Stimulated activated CD4-positive, alpha-beta T cell treated with anti-CD3 and anti-CD28 coated beads, Interleukin-2, amount 100 ng/mL, for 48 hours (primary cell): ENCODE measurements at regions not wholly inside any gene's neighbourhood (a gene's known extent, or its start where the extent isn't known, plus 50 kb on each side); places are given as distances from the start of the nearest gene placed in this dataset.

ENCODE experiments used
- DNase-seq, 2 donors: peaks; one replicate each; pipeline ENCODE4 v3.0.0-alpha.2; 2020

DNA sequence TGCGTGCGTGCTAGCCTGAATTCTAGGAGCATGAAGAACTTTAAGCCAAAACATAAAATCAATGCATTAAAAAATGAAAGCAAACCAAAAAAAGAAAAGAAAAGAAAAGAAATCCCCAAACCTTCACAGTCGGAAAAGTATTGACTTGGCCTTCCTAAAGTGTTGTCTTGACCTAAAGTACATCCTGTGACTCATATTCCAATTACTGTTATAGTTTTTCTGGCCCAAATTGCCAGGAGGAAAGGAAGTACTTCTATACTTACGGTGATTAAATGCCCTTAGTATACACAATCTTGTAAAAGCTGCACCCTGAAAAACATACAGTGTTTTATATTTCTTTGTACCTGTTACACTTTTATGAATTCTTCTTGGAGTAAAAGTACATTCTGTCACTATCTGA is 512.8 kb downstream of the ANKRD50 start:
- DNase-seq = no peak

DNA sequence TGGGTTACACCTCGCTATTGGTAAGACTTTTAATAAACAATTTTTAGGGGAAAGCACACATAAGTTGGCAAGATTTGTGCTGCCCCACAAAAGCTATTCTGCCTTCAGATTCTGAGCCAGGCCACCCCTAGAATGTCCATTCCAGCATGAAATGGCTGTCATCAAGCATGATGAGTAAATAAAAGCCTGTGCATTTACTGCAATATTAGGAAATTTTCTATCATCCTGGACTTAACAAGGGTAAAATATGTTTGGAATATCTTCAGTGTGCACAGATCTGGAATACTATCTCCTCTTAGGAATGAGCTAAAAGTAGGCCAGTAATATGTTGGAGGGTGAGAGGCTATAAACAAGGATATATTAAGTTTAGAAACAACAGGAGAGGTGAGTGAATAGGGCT is 510.9 kb downstream of the ANKRD50 start:
- DNase-seq = no peak

DNA sequence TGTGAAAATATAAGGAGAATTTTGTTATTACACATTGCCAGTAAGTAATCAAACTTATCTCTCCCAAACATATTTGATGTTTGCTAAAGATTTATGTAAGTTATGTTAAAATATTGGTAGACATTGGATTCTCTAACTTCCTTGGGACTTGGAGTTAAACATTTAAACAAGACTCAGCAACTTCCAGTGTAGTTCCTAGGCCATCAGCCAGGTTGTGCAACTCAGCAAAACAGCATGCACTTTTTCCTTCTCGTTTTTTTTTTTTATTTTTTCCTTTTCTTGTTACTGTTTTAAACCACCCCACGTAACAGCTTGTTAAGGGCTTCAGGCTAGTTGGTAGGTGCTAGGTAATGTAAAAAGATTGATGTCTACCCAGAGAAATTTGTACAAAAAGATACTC is 510.4 kb downstream of the ANKRD50 start:
- DNase-seq = no peak

DNA sequence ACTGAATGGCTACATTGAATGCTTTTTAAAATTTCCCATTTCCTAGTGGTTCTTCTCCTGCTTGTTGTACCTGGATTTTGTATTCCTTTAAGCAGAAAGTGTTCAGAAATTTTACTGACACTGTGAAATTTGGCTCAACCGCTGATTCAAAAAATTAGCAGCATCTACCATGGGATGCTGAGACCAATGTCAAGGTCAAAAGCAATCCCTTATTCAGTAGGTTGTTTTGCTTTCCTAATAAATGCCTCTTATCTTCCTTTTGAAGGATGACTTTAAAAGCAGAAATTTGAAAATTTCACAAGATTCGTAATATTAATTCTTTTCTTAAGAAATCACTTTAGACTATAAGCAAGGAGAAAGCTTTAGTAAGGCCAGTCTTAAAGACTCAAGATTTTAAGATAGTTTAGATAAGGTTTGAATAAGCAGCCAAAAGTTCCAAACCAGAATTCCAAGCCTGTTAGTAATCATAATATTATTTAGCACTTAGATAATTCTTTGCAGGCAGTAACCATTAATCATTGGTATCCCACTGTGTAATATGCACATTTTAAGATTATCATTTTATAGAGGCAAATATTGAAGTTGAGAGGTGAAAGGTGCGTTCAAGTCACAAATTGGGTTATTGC is 508.8 kb downstream of the ANKRD50 start:
- no peak for DNase-seq

DNA sequence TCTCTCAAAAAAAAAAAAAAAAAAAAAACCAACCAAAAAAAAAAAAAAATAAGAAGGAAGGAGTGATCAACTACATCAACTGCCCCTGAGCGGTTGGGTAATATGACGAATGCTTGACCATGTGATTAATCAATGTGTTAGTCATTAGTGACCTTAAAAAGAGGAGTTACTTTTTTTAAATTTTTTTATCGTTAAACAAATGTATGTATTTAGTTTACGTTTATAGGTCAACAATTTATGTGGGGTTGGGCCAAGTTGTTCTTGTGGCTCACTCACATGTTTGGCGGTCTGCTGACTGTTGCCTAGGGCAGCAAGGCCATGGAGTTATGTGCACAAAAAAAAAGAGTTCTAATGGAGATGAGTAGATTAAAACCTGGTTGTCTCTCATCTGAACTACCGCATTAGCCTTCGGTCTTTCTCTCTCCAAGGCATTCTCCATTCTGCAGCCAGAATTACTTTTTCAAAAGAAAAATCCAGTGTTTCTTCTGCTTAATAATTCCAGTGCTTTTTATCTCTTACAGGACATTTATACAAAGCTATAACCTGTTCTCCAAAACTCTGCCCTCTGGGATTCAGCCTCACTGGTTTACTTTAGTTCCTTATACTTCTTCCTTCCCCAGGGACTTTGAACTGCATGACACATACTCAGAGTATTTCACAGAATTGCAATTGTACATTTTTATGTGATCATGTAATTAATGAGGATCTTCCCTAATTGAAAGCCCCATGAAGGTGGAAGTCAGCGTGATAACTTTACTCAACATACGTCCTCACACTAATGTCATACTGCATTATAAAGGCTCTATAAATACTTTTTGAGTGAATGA is 505.5 kb downstream of the ANKRD50 start:
- no peak for DNase-seq

DNA sequence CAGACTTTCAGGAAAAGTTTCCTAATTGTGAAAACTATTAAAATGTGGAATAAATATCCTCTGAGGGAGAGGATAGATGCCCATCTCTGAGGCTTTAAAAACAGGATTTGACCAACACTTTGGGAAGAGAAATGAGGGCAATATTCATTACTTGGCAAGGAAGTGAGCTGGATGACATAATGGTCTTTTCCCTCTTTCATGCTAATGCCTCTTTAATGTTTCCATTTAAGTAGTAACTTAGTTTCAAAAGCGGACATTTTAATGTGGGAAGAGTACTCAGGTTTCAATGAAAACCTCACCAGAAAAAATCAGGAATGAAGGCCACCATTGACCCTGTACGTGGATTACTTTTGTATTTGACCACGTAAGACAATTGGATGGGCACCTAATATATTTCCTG is 503.3 kb downstream of the ANKRD50 start:
- no peak for DNase-seq

DNA sequence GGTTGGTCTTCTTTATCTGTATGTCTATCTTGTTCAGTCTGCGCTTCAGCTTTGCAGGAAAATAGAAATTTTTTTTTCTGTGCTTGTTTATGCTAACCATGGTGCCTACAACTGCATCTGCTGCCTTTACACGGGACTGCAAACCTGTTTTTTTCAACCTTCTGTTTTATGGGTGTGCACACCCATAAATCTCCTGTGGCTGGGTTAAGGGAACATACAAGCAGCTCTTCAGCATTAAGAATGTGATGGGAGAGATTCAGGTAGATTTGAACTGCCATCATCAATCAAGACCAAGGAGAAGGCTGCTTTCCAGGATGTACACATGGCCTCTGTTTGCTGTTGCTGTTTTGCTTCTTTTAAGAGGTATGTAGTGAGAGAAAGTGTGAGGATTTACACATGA is 502.9 kb downstream of the ANKRD50 start:
- DNase-seq = no peak

DNA sequence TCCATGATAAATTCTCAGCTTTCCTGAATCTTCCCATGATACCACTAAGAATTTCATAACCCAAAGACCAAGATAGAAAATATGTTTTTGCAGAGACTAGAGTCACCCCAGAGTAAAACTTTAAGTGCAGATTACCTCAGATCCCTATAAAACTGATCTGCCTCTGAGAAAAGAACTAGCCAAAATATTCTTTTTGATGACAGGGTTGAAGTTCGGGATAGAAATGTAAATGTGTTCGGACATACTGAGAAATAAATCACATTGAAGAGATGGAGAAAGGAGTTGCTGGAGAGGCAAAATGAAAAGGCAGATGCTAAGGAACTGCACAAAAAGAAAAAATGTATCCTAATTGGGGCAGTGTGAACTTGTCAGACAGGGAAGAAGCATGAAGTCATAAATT is 501.8 kb downstream of the ANKRD50 start:
- no peak for DNase-seq

DNA sequence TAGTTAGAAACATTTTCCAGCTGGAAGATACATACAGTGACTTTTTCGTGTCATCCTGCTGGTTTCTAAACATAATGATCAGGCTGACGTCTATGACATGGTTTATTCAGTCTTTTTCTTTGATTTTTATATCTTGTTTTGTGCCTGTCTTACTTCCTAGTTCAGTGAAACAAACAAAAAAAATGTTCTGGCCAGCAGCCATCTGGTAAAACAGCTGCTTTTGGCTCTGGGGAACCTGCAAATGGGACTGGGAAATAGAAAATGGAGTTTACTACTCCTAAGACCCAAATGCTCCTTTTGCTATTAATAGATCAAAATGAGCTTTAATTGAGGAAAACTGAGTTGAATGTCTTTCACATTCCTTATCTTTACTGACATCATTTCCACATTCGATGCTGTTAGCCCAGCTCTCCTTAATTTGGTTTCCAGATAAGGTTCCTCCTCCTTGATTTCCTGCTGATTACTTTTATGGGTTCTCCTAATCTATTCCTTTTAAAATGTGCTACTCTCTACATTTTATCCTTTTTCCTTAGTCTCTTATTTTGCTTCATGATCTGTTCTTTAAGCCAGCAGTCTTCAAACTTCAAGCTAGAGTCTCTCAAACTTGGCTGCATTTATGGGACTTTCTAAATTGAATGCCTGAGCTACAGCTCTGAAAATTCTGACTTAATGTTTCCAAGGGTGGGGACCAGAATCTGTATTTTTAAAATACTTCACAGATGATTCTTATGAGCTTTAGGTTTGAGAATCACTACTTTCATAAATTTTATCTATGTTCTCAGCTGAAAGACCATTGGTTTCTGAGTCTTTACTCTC is 499.5 kb downstream of the ANKRD50 start:
- DNase-seq = no peak

DNA sequence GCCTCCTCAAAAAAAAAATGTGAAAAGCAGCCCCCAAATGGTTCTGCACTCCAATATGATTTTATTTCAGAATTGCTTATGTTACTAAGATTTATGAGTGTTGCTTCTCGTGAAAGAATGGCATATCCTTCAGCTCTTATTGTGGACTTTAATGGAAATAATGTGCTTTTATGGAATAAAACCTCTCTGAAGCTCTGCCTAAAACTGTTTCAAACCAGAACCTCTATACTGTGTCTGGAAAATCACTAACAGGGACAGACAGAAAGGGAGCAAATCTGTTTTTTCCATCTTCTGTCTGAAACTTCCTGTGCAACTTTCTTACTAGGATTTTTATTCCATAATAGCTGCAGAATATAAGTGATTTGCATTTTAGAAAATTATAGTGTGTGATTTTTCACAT is 493.1 kb downstream of the ANKRD50 start:
- no peak for DNase-seq

DNA sequence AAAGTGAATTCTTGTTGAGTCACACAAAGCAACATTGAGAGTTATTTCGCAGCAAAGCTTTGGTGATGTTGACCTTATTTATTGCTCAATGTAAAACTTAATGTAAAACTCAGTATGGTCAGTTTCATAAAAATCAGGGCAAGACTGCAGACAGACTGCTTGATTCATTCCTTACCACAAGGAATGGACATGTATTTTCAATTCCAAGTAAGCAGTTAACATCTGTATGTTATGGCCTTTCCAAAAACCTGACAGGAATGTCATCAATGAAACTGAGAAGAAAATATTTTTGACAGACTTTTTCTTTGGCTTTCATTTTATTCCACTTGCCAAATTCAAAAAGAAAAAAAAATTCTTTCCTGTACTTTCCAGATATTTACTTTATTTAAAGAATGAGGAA is 488.3 kb downstream of the ANKRD50 start:
- DNase-seq = no peak

DNA sequence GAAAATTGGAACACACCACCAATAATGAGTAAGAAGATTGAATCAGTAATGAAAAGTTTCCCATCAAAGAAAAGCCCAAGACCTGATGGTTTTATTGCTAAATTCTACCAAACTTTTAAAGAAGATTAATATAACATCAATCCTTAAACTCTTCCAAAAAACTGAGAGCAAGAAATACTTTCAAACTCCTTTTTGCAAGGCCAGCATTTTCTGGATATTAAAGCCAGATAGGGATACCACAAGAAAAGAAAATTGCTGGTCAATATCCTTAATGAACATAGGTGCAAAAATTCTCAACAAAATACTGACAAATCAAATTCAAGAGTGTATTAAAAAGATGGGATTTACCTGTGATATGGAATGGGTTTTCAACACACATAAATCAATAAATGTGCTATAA is 484.6 kb downstream of the ANKRD50 start:
- DNase-seq = no peak

DNA sequence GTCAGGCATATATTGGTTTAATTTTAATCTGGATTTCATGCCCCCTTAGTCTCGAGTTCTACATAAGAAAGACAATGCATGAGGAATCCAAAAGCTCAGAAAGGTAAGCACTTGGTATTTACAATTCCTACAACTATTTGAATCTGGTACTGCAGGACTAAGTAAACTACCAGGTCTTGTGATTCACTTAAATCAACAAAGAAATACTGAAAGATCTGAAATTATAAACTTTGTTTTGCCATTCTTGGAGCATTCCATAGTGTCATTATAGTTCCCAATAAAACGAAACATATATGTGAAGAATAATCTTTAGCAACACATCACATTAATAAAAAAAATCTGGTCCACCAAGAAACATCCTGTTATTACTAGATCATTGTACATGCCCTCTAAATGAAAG is 482.3 kb downstream of the ANKRD50 start:
- no peak for DNase-seq

DNA sequence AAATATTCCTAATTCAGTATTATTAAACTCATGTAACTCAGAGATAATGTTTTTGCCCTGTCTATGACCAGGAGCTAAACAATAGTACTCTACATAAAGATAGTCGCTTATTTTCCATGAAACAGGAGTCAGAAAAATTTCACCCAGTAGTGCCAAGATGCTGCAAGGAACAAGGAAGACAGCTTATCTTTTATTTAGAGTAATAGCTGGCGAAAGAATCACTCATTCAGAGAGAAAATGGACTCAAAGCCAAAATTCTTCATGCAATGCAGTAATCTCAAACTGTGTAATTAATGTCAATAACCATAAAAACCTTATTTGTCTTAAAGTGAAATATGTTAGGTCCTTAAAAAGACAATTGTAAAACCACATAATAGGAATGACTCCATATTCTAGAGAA is 477.8 kb downstream of the ANKRD50 start:
- DNase-seq = no peak

DNA sequence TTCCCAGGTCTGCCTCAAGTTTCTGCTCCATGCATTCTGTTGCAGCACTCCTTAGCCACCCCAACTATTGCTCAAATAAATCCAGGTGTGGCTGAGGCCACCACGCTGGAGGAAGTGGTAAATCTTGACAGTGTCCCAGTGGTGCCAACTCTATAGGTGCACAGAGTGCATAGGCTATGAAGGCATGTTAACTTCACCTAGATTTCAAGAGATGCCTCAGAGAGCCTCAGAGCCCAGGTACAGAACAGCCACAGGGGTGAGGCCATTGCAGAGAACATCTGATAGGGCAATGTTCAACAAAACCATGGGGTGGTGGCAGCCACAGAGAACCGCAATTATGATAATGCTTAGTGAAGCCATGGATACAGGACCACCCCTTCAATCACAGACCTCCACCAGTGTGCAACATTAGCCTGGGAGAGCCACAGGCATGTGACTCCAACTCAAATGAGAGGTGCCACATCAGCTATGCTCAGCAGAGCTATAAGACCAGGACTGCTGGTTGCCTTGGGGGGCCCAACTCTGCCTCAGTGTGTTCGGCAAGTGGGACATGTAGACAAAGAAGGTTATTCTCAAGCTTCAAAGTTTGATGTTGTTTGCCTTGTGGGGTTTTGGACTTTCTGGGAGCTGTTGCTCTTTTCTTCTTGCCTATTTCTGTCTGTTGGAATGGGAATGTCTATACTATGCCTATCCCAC is 468.7 kb downstream of the ANKRD50 start:
- DNase-seq = no peak

DNA sequence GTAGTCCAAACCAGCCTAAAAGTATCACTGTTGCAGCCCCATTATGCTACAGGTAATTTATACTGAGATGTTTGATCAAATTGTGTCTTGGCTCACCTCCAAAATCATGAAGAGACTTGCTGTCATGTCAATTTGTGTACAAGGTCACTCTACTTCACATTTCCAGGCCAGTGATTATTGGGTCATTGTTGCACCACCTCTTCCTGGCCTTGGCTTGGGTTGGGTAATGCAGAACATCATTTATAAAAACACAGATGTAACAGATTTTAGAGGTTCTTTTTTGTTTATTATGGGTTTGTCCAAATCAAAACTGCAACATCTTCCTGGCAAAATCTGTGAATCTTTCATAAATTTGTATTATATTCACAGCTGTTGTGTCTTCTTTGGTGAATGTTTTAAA is 459.5 kb downstream of the ANKRD50 start:
- no peak for DNase-seq

DNA sequence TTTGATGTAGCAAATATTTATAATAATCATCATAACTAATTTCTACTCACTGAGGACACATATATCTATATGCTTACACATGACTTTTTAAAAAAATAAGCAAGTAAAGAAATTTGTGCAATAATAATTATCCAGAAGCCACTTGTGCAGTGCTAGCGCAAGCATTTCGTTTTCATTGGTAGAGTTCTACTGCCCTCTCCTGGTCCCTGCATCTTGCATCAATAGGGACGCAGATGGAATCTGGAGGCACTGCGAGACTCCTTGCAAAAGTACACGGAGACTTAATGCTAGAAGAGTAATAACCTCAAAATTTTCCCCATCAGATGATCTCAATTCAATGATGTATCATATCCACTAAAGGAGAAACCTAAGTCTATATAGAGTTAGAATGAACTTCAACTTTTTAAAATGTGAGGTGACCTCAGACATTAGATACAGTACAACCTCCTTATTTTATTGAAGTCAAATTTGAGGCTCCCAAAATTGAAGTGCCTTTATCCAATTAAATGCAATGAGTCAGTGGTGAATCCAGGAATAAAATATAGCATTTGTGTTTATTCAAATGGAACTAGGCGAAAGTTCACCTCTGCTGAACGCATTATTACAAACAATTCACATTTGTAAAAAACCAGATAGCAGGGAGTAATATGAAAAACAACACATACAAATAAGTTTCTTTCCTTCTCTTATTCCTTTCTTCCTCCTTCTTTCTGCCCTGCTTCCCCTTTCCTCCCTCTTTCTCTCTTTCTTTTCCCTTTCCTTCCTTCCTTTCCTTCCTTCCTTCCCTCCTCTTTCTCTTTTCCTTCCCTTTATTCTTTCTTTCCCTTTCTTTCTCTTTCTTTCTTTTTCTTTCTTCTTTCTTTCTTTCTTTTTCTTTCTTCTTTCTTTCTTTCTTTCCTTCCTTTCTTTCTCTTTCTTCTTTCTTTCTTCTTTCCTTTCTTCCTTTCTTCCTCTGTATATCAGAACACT is 450.0 kb downstream of the ANKRD50 start:
- DNase-seq = peak; percentile 31 to 34

DNA sequence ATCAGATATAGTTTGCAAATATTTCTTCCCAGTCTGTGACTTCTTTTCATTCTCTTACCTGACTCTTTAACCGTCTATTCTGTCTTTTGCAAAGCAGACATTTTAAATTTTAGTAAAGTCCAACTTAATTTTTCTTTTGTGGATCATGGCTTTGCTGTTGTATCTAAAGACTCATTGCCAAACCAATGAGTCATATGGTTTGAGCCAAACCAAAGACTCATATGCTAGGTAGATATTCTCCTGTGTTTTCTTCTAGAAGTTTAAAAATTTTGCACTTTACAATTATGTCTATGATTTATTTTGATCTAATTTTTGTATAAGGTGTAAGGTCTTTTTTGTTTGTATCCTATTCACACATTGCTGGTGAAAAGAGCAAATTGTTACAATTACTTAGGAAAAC is 446.8 kb downstream of the ANKRD50 start:
- DNase-seq = no peak

DNA sequence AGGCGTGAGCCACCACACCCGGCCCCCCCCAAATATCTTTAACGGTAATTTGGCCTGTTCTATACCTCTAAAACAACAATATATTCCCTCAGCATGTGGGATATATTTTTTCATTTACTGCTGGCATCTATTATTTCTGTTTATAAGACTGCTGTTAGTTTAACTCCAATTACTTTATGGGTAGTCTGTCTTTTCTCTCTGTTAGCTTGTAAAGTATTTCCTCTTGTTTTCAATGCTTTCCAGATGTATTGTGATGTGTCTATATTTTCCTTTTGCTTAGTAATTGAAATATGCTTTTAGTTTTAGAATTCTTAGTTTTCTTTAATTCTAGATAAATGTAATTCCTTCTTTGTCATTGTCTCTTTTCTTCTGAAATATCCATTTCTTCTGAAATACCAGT is 445.8 kb downstream of the ANKRD50 start:
- DNase-seq = no peak

DNA sequence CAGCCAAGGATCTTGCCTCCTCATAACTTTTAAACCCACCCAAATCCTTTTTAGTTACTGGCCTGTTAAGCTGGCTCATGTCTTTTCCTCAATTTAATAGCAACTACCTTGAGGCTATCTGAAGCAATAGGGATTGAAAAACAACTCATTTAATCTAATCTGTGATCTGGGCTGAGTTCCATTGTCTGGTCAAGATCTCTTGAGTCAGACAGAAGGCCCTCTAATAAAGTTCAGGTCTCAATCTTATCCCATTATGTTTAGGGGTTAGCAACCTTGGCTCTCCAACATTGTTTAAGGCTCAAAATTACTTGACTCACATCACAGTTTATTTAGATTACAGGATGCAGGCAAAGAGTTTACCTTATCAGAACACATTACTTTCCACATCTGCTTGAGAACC is 436.1 kb downstream of the ANKRD50 start:
- DNase-seq = no peak

DNA sequence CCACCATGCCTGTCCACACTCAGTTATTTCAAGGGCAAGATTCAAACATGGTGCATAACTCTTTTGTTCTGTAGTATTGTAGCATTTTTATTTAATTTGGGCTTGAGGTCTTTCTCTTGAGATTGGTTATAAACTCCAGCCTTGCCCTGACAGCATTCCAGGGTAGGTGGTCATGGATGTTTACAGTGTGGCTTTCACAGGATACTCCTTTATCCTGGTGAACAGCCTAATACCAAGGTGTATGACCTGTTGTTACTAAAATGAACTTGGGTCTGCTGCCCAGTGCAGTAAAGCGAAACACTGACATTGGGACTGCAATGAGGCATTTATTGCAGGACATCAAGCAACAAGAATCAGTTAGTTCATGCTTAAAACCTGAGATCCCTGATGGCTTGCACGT is 434.8 kb downstream of the ANKRD50 start:
- no peak for DNase-seq

DNA sequence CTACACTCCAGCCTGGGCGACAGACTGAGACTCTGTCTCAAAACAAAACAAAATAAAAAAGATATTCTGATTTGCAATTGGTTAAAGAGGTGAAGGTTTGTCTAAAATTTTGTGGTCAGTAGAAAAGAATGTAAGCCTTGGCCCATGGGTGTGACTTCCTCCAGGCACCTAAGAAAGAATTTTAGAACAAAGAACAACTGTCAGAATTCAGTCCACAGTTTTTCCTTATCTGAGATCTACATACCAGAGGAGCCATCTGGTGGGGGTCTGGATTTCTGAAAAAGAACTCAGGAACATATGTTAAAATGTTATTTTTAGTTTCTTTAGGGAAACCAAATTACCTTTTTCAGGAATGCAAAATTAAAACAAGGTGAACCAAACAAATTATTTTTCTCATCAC is 434.1 kb downstream of the ANKRD50 start:
- DNase-seq = no peak
